Omental fat pad (tissue), 3 donors: ENCODE measurements at regions not wholly inside any gene's neighbourhood (a gene's known extent, or its start where the extent isn't known, plus 50 kb on each side); places are given as distances from the start of the nearest gene placed in this dataset.

Experiments used
- ATAC-seq: fragments of 150-250 bp; one replicate; pipeline ENCODE4 v1.9.1; 2016; ENCODE audit warnings: mild to moderate bottlenecking, moderate library complexity; ENCODE audit not compliant: low FRiP score
- DNase-seq: peaks from one replicate; pipeline ENCODE4 v3.0.0-alpha.2; 2019; ENCODE audit warnings: low spot score
- CTCF ChIP-seq, 3 donors: fragments of 450-650 bp; IDR thresholded peaks; one replicate each; pipeline ENCODE4 v1.5.1; 2016 to 2017; ENCODE audit warnings: antibody characterized with exemption in 3 of 3, mild to moderate bottlenecking in 3 of 3, moderate library complexity in 2 of 3

GRCh38 chr1:56222914-56223540, 356.3 kb downstream of the PLPP3 start:
- TF ChIP-seq CTCF (IDR thresholded peaks at IDR 0.05) = no peak
- DNase-seq (no peak), ATAC-seq (no peak)

GRCh38 chr1:56220021-56220420, 359.3 kb downstream of the PLPP3 start:
- DNase-seq (no peak), ATAC-seq (no peak)
- no peak for TF ChIP-seq CTCF (IDR thresholded peaks at IDR 0.05)

DNA sequence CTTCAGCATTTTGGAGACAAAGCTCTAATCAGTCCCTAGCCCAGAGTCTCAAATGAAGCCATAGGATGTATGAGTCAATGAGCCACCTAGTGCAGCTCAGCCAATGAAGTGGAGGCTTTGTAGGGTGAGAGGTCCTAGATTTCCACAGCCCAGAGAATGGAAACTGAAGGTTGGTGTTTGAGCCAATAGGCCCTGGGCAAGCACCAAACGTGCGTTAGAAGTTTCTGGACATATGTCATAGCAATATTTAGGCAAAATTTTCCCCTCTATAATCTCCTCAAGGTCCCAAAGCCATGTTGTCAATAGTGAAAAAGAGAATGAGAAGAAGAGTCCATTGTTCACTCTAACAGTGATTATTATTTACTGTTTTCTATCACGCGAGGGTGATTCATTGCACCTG, 361.3 kb downstream of the PLPP3 start:
- no peak for TF ChIP-seq CTCF (IDR thresholded peaks at IDR 0.05)
- DNase-seq (no peak), ATAC-seq (no peak)

GRCh38 chr1:56216218-56216617, 363.1 kb downstream of the PLPP3 start:
- no peak for TF ChIP-seq CTCF (IDR thresholded peaks at IDR 0.05)

DNA sequence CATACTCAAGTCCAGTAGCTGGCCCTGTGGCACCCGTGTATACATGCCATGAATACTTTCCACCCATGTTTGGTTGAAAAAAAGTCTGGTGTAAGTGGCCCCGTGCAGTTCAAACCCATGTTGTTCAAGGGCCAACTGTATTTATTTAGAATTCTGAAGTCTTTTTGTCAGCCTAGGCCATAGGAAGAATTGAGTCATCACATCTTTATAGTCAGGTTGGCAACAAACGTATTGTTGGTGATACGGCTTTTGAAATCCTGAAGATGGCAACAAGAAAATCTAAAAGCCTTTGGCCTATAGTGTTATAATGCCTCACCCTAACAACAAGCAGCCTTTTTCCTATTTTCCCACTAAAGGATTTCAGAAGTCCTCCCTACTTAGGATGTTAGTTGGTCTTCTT, 363.6 kb downstream of the PLPP3 start:
- TF ChIP-seq CTCF (IDR thresholded peaks at IDR 0.05) = no peak
- no peak for DNase-seq
- no peak for ATAC-seq

More at GRCh38 chr1:56216218-56216617, 363.1 kb downstream of the PLPP3 start:
- no peak for DNase-seq
- ATAC-seq = peak; percentile 94

DNA sequence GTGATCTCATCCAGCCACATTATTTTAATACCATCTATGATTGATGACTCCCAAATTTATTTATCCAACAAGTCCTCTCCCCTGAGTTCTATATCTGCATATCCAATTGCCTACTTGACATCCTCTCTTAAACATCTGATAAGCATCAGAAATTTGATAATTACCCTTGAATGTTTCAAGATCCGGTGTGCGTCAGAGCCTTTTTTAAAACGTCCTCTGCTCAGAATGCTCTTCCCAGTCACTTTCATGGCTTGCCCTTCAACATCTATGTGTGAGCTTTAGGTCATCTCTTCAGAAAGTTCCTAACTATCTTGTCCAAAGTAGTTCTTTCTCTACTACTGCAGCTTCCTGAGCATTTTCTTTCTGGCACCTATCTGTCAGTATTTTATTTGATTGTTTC, 364.3 kb downstream of the PLPP3 start:
- no peak for DNase-seq
- no peak for ATAC-seq
- TF ChIP-seq CTCF (IDR thresholded peaks at IDR 0.05) = no peak

GRCh38 chr1:56213068-56213467, 366.3 kb downstream of the PLPP3 start:
- TF ChIP-seq CTCF (IDR thresholded peaks at IDR 0.05) = no peak
- no peak for ATAC-seq
- no peak for DNase-seq
